IPS DF 19.7 (cell line): ENCODE measurements at regions not wholly inside any gene's neighbourhood (a gene's known extent, or its start where the extent isn't known, plus 50 kb on each side); places are given as distances from the start of the nearest gene placed in this dataset.

Experiments used
- DNase-seq: peaks from one replicate; pipeline ENCODE4 v3.0.0-alpha.2; 2013; ENCODE audit warnings: low read depth, low spot score

- no peak for DNase-seq
These were observed 868.4 kb upstream of the SOX9 start for GRCh38 chr17:71252436-71252835.

DNA sequence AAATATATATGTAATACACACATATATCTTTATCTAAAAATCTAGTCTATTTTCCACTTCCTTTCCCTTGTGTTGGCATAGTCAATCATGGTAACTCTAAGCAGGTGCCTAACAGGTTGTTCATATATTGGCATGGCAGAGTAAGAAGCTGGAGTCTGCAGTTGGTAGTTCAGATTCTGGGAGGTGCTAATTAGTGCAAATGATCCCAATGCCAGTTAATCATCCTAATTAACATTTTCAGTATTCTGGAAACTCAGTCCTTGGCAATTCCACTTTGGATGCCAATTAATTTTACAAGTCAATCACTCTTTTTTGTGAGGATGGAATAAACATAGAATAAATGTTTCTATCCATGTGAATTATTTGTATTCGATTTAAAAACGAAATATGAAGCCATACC lies 863.7 kb upstream of the SOX9 start:
- DNase-seq = no peak

DNA sequence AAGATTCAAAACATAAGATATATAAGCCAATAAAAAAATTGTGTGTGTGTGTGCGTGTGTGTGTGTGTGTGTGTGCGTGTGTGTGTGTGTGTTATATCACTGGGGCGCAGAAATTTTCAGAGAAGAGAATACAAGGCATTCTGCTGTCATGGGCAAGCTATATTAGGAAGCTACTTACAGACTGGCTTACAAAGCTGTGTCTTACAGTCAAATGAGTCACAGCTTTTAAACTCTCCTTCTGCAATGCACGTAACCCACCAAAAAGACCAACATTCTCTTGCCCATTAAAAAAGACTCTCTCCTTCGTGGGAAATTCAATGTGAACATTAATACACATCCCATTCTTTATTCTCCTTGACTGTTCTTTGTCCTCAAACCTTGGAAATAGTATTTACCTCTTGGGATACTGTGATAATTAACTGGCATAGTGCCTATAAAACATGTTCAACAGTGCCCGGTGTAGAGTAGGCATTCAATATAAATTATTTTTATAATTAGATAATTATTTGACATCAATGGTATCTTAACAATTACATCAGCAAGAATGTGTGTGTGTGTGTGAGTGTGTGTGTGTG lies 860.4 kb upstream of the SOX9 start:
- no peak for DNase-seq

DNA sequence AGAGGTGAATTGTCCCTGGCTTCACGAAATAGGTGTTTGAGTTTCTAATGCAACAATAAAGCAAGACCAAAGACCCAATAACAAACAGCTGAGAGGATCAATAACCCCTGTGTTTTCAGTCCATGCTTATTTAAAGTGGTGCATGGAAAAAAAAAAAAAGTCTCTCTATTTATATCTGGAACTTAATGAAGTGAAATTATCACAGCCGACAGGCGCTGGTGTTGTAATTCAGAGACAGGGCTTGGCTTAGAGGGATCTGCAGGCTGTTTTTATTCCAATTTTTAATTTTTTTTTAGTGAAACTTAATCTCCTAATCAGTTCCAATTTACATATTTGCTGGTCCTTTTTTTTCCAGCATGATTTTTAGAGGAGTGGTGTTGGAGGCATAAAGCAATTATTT lies 858.2 kb upstream of the SOX9 start:
- no peak for DNase-seq

GRCh38 chr17:71267668-71268067 lies 853.2 kb upstream of the SOX9 start:
- no peak for DNase-seq

- no peak for DNase-seq
These were observed 851.6 kb upstream of the SOX9 start for GRCh38 chr17:71269201-71269600.

DNA sequence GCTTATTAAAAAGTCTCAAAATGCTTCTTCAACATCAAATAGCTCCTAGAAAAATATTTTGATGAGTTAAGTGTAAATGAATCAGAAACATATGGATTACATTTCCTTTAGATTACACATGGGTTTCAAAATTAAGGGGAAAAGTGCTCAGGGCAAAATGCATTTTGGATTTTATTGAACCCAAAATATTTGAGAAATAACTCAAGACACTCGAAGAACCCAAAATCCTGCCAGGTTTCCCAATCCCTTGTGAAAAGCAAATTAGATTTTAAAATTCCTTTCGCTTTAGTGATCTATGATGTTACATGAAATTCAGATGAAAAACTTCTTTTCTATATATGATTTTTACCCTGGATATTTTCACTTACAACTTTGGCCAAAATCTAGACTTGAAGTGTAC lies 847.4 kb upstream of the SOX9 start:
- DNase-seq = no peak

GRCh38 chr17:71276079-71276478 lies 844.7 kb upstream of the SOX9 start:
- no peak for DNase-seq

- DNase-seq = no peak
These were observed 837.3 kb upstream of the SOX9 start for GRCh38 chr17:71283486-71283885.

DNA sequence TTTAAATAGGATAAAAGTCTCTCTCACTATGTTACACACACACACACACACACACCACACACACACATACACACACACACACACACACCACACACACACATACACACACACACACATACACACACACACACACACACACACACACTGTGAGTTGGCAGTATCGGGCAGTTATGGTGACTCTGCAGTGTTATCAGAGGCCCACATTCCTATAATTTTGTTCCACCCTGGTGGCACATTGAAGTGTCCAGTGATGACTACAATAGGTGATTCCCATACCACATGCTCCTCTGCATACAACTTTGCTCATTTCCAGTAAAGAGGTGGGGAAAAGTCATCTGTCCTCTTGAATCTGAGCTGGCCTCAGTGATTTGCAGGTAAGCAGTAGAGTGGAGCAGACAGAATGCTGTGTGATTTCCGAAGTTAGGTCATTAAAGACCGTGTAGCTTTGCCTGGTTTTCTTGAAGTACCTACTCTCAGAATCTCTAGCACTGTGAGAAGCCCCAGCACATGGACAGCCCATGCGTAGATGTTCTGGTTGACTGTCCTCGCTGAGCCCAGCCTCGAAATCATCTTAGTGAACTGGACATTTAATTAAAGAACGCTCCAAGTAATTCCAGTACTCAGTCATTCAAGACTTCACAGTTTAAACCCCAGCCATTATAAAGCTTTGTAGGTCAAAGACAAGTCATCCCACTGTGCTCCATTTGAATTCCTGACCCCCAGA lies 836.6 kb upstream of the SOX9 start:
- no peak for DNase-seq

DNA sequence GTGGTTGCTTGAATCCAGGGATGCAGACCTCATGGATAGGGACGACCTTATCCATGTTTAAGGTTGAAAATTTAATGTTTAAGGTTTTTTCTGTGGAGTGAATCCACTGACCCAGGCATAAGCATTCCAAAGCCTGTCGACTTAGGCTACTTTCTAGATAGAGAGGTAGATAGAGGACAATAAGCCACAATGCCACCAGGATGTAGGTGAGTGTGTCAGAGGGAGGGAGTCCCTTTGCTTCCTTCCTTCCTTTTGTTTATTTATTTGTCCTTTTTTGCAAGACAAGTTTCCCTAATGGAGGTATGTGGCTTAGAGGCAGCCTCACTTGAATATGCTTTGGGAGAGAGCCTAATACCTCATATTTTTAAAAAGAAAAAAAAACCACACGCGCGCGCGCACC lies 834.2 kb upstream of the SOX9 start:
- DNase-seq = peak; percentile 74

DNA sequence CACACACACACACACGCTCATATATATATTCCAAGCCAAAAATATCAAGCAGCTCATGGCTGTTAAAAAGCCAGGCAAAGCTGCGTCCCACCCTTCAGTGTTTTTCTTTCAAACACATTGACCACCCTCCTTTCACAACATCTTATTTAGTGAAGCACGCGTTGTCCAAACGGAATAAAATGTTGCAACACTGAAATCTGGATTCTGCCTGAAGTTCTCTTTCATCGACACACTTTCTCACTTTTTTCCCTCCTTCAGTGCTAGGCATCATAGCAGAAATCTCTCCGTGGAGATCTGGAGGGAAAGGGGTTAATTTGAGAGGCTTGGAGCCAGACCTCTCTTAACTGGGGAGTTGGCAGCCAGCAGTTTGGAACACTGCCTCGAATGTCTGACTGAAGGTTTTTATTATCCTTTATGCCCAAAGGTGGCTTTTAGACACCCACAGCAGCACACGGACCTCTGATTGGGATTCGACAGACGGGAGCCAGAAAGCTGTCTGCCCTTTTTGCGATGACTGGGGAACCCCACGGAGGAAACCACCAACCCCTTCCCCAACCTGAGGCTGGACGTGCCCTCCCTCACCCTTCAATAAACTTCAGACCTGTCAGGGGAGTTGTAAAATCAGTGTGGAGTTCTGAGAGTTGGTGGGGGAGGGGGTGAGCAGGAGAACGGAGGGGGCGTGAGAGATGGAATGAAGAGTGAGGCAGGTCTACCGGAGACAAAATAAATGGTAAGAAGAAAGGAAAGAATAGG lies 833.6 kb upstream of the SOX9 start:
- no peak for DNase-seq

GRCh38 chr17:71292006-71292405 lies 828.8 kb upstream of the SOX9 start:
- DNase-seq = no peak

GRCh38 chr17:71296005-71296404 lies 824.8 kb upstream of the SOX9 start:
- no peak for DNase-seq

DNA sequence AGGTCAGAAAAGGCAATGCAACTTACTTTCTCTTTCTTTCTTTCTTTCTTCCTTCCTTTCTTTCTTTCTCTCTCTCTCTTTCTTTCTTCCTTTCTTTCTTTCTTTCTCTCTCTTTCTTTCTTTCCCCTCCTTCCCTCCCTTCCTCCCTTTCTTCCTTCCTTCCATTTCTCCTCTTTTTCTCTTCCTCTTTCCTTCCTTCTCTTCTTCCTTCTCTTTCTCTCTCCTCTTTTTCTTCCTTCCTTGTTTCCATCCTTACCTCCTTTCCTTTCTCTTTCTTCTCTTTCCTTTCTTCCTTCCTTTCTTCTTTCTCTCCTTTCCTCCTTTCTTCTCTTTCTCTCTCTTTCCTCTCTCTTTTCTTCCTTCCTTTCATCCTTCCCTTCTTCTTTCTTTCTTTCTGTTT lies 819.8 kb upstream of the SOX9 start:
- no peak for DNase-seq

DNA sequence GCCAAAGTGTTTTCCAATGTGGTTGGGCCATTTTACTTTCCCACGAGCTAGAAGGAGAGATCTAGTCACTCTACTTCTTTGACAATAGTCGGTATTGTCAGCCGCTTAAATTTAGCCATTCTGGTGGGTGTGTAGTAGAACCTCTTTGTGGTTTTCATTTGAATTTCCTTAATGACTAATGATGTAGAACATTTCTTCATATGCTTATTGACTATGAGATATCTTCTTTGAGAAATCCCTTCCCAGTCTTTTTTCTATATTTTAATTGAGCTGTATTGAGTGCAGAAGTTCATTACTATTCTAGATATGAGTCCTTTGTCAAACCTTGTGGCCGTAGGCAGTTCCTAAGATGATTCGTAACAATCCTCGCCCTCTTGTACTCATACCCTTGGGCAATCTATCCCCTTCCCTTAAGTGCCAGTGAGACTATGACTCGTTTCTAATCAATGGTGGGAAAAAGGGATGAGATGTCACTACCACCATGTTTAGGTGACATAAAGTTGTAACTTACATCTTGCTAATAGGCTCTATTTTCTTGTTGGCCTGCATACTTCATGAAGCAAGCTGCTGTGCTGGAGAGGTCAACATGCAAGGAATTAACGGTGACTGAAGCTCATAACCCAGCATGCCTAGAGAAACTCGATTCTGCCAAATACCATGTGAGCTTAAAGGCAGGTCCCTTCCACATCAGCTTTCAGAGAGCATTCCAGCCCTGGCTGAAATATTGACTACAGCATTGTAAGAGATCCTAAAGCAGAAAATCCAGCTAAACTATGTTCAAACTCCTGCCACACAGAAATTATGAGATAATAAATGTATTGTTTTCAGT lies 817.9 kb upstream of the SOX9 start:
- DNase-seq = no peak

GRCh38 chr17:71304498-71305158 lies 816.2 kb upstream of the SOX9 start:
- DNase-seq = no peak

GRCh38 chr17:71313866-71314265 lies 807.0 kb upstream of the SOX9 start:
- no peak for DNase-seq

- no peak for DNase-seq
These were observed 805.3 kb upstream of the SOX9 start for GRCh38 chr17:71315568-71315967.

DNA sequence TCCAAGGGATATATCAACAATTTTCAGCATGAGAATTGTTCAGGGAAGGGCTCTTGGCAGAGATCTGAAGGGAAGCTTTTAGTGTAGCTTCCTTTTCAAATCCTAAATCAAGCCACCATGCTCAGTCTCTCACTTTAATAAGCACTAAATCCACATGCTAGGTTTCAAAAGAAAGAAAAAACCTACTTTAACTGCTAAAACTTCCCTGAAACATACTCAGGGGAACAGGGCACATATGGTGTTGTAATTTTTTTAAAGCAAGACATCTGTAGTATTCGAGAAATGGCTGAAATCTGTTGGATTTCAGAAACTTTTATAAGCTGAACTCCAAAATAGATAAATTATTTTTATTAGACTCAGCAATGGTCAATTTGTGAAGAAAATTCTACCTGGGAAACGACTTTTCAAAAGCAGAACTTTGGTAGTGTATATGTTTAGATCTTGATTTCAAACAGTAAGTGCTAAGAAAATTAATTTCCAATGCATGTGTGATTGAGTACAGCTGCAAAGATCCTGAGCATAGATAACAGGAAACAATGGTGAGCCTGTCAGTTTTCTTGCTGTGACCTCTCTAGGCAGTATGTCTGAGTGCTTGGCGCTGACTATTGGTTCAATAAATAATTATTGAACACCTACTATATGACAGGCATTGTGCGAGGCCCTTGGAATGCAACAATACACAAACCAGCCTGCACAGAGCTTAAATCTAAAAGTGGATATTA lies 804.5 kb upstream of the SOX9 start:
- no peak for DNase-seq
